ENCODE measurements at regions not wholly inside any gene's neighbourhood (a gene's known extent, or its start where the extent isn't known, plus 50 kb on each side); places are given as distances from the start of the nearest gene placed in this dataset.

DNA sequence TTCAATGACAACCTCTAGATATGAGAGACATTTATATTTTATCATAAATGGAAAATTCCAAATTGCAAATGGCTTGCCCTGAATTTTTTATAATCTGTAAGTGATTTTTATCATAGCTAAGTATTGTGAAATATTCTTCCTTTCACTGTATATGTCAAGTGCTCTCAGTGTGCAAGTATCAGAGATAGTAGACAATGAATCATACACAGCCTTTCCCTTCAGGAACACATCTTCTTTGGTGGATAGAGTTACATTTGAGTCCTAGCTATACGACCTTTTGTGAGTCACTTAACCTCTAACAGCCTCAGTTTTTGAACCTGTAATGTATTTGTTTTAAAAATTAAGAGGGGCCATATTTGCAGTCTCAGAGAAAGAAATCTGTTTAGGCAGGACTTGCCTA, 350.7 kb upstream of the SEL1L start:
- no peak for DNase-seq (ENCODE audit: low read depth)
- TF ChIP-seq MYC (IDR thresholded peaks at IDR 0.05; ENCODE audit: low read depth, low read length) = no peak
- TF ChIP-seq, protein P1, sequence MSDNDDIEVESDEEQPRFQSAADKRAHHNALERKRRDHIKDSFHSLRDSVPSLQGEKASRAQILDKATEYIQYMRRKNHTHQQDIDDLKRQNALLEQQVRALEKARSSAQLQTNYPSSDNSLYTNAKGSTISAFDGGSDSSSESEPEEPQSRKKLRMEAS (IDR thresholded peaks at IDR 0.05; ENCODE audit: low read depth, low read length) = no peak
- TF ChIP-seq, protein P2, sequence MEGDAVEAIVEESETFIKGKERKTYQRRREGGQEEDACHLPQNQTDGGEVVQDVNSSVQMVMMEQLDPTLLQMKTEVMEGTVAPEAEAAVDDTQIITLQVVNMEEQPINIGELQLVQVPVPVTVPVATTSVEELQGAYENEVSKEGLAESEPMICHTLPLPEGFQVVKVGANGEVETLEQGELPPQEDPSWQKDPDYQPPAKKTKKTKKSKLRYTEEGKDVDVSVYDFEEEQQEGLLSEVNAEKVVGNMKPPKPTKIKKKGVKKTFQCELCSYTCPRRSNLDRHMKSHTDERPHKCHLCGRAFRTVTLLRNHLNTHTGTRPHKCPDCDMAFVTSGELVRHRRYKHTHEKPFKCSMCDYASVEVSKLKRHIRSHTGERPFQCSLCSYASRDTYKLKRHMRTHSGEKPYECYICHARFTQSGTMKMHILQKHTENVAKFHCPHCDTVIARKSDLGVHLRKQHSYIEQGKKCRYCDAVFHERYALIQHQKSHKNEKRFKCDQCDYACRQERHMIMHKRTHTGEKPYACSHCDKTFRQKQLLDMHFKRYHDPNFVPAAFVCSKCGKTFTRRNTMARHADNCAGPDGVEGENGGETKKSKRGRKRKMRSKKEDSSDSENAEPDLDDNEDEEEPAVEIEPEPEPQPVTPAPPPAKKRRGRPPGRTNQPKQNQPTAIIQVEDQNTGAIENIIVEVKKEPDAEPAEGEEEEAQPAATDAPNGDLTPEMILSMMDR (IDR thresholded peaks at IDR 0.05; ENCODE audit: low read depth, low read length) = no peak
- no peak for TF ChIP-seq POLR2A (IDR thresholded peaks at IDR 0.05; ENCODE audit: extremely low read depth, insufficient read length)
- H3K4me3 ChIP-seq (ENCODE audit: low read depth, low read length) = no peak overlapping the region

DNA sequence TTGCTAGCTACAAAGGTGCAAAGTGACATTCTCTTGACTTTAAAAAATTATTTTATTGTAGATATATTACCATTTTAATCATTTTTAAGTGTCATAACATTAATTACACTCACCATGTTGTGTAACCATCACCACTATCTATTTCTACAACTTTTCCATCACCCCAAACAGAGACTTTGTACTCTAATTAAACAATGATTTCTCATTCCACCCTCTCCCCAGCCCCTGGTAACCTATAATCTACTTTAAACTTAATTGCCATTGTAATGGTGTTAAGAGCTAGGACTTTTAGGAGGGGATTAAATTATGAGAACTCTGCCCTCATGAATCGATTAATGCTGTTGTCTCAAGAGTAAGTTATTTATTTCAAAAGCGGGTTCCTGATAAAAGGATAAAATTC, 352.9 kb upstream of the SEL1L start:
- TF ChIP-seq, protein P1 (IDR thresholded peaks at IDR 0.05; ENCODE audit: low read depth, low read length) = no peak
- TF ChIP-seq POLR2A (IDR thresholded peaks at IDR 0.05; ENCODE audit: extremely low read depth, insufficient read length) (no peak), MYC (IDR thresholded peaks at IDR 0.05; ENCODE audit: low read depth, low read length) (no peak)
- TF ChIP-seq, protein P2 (IDR thresholded peaks at IDR 0.05; ENCODE audit: low read depth, low read length) = no peak
- no peak for DNase-seq (ENCODE audit: low read depth)
- no peak overlapping the region for H3K4me3 ChIP-seq (ENCODE audit: low read depth, low read length)

DNA sequence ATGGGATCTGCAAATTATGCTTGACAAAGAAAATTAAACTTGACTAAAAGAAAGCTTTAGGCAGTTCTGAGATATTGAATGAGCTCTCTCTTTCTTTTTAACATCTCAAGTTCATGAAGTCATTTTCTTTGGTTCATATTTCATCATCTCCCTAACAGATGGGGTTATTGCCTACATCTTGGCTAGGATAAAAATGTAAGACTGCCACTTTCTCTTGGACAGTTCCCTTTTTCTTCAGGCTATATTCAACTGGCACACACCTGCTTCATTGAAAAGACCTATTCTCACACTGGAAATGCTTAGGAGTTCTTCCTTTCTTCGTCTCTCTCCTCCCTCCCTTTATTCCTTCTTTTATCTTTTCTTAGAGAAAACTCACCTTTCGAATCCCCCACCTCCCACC, 355.9 kb upstream of the SEL1L start:
- no peak overlapping the region for H3K4me3 ChIP-seq (ENCODE audit: low read depth, low read length)
- no peak for DNase-seq (ENCODE audit: low read depth)
- TF ChIP-seq, protein P1 (IDR thresholded peaks at IDR 0.05; ENCODE audit: low read depth, low read length) = no peak
- TF ChIP-seq MYC (IDR thresholded peaks at IDR 0.05; ENCODE audit: low read depth, low read length) = no peak

DNA sequence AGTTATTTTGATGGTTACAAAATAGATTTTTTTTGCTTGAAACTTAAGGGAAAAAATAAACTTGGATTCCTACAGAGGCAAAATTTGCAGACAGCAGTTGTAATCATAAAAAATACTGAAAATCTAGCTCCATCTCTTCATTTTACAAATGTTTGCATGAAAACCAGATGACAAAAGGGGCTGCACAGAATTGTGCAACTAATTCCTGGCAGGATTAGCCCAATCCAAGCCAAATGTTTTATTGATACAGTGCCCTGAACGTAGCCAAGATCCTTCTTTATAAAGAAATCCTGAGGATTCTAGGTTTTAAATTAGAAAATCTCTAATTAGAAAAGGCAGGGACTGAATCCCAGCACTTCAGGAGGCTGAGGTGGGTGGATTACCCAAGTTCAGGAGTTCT, 356.4 kb upstream of the SEL1L start:
- no peak overlapping the region for H3K4me3 ChIP-seq (ENCODE audit: low read depth, low read length)
- TF ChIP-seq MYC (IDR thresholded peaks at IDR 0.05; ENCODE audit: low read depth, low read length) = no peak
- TF ChIP-seq, protein P2 (IDR thresholded peaks at IDR 0.05; ENCODE audit: low read depth, low read length) = no peak
- TF ChIP-seq, protein P1 (IDR thresholded peaks at IDR 0.05; ENCODE audit: low read depth, low read length) = no peak
- no peak for TF ChIP-seq POLR2A (IDR thresholded peaks at IDR 0.05; ENCODE audit: extremely low read depth, insufficient read length)
- DNase-seq (ENCODE audit: low read depth) = no peak

DNA sequence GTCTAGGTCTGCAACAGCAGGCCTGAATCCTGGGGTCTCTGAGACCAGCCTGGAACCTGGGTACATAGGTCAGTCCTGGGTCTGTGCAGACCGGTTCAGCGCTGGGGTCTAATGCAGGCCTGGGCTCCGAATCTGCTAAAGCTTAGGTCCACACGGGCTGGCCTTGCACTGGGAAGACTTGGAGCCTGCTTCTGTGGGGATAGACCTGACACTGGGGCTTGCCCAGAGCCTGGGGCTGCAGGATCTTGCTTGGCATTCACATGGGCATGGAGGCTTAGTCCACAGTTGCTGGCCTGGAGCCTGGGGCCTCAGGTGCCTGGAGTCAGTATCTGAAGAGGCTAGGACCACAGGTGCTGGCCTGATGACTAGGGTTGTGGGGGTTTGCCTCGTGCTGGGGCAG, 369.8 kb upstream of the SEL1L start:
- H3K4me3 ChIP-seq (ENCODE audit: low read depth, low read length) = no peak overlapping the region
- TF ChIP-seq, protein P1 (IDR thresholded peaks at IDR 0.05; ENCODE audit: low read depth, low read length) = no peak
- TF ChIP-seq, protein P2 (IDR thresholded peaks at IDR 0.05; ENCODE audit: low read depth, low read length) = no peak
- TF ChIP-seq POLR2A (IDR thresholded peaks at IDR 0.05; ENCODE audit: extremely low read depth, insufficient read length) = no peak
- TF ChIP-seq MYC (IDR thresholded peaks at IDR 0.05; ENCODE audit: low read depth, low read length) = no peak
- no peak for DNase-seq (ENCODE audit: low read depth)

DNA sequence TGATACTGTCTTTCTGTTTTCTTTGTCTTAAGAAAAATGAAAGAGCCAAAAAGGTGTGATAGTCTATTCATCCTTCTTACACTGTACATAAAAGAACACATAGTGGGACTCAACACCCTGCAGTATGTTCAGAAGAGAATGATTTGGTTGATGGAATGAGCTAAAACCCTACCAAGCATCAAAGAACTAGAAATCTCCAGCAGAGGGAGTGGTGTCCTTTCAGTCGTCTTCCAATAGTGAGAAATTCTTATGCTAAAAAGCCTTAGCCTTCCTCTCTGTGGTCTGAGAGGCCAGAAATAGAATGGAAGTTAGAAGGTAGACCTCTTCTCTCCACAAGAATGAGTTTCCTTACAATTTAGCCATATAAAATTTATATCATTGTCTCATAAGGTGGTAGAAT, 393.4 kb upstream of the SEL1L start:
- TF ChIP-seq, protein P2 (IDR thresholded peaks at IDR 0.05; ENCODE audit: low read depth, low read length) = peak; percentile 7
- TF ChIP-seq, protein P1 (IDR thresholded peaks at IDR 0.05; ENCODE audit: low read depth, low read length) = no peak
- TF ChIP-seq POLR2A (IDR thresholded peaks at IDR 0.05; ENCODE audit: extremely low read depth, insufficient read length) = no peak
- no peak for TF ChIP-seq MYC (IDR thresholded peaks at IDR 0.05; ENCODE audit: low read depth, low read length)
- H3K4me3 ChIP-seq (ENCODE audit: low read depth, low read length) = no peak overlapping the region
- DNase-seq (ENCODE audit: low read depth) = peak; percentile 6

All from NB4 (cell line).